Keratinocyte (primary cell): ENCODE measurements at regions not wholly inside any gene's neighbourhood (a gene's known extent, or its start where the extent isn't known, plus 50 kb on each side); places are given as distances from the start of the nearest gene placed in this dataset.

Experiments used
- DNase-seq: peaks from one replicate; pipeline ENCODE4 v3.0.0-alpha.2; 2011; ENCODE audit warnings: low read depth, missing footprints, low spot score
- FAIRE-seq: peaks from 2 replicates; lab custom pipeline; 2011; peaks lifted over from hg19 to GRCh38; lab: Jason Lieb, UNC
- H2AFZ ChIP-seq: 2 replicates; pipeline ENCODE4 v1.6.0; 2012; ENCODE audit warnings: low read length, control low read depth, inconsistent platforms; ENCODE audit not compliant: control insufficient read depth
- H3K27ac ChIP-seq: 2 replicates; pipeline ENCODE4 v1.5.1; 2011; ENCODE audit warnings: low read length; ENCODE audit not compliant: control insufficient read depth, insufficient read depth
- H3K27me3 ChIP-seq: 3 replicates; pipeline ENCODE4 v1.6.0; 2011; ENCODE audit warnings: low read length; ENCODE audit not compliant: control insufficient read depth, insufficient read depth; ENCODE audit errors: extremely low read depth
- H3K36me3 ChIP-seq, 2 experiments: 2 replicates in 1 of 2; 3 replicates in 1 of 2; pipeline ENCODE4 v1.5.1; 2011; ENCODE audit warnings: low read length in 2 of 2, mild to moderate bottlenecking in 1 of 2; ENCODE audit not compliant: control insufficient read depth in 2 of 2, insufficient read depth in 2 of 2; ENCODE audit errors: extremely low read depth in 1 of 2
- H3K4me1 ChIP-seq: 3 replicates; pipeline ENCODE4 v1.5.1; 2011; ENCODE audit warnings: low read length; ENCODE audit not compliant: control insufficient read depth, insufficient read depth; ENCODE audit errors: extremely low read depth
- H3K4me2 ChIP-seq: 3 replicates; pipeline ENCODE4 v1.6.0; 2011; ENCODE audit warnings: low read depth, low read length; ENCODE audit not compliant: control insufficient read depth, insufficient read depth; ENCODE audit errors: extremely low read depth
- H3K4me3 ChIP-seq, 3 experiments: fragments of 200-600 bp in 1 of 3; sonication (generic) in 1 of 3; 2 replicates in 2 of 3; 3 replicates in 1 of 3; pipeline ENCODE4 v1.5.1; 2011 to 2016; ENCODE audit warnings: low read length in 3 of 3, mild to moderate bottlenecking in 3 of 3, control low read depth in 2 of 3, inconsistent platforms in 1 of 3, low read depth in 1 of 3, mixed read lengths in 1 of 3, mixed run types in 1 of 3, moderate library complexity in 1 of 3; ENCODE audit not compliant: control insufficient read depth in 2 of 3, insufficient read depth in 2 of 3; ENCODE audit errors: extremely low read depth in 1 of 3
- H3K79me2 ChIP-seq: 2 replicates; pipeline ENCODE4 v1.6.0; 2012; ENCODE audit warnings: low read length; ENCODE audit not compliant: control insufficient read depth, insufficient read depth
- H3K9ac ChIP-seq: 3 replicates; pipeline ENCODE4 v1.6.0; 2011; ENCODE audit warnings: low read length; ENCODE audit not compliant: control insufficient read depth, insufficient read depth; ENCODE audit errors: extremely low read depth
- H3K9me1 ChIP-seq: 3 replicates; pipeline ENCODE4 v1.6.0; 2011; ENCODE audit warnings: low read length; ENCODE audit not compliant: control insufficient read depth, insufficient read depth; ENCODE audit errors: extremely low read depth
- H3K9me3 ChIP-seq: 2 replicates; pipeline ENCODE4 v1.5.1; 2012; ENCODE audit warnings: low read depth, low read length; ENCODE audit not compliant: control insufficient read depth
- H4K20me1 ChIP-seq: 3 replicates; pipeline ENCODE4 v1.6.0; 2011; ENCODE audit warnings: low read length; ENCODE audit not compliant: control insufficient read depth, insufficient read depth; ENCODE audit errors: extremely low read depth
- CTCF ChIP-seq, 3 experiments: IDR thresholded peaks in 1 of 3; conservative IDR thresholded peaks in 1 of 3; optimal IDR thresholded peaks in 1 of 3; 2 replicates in 2 of 3; 3 replicates in 1 of 3; pipeline versions ENCODE3 to v1.5.1; 2011; ENCODE audit warnings: low read length in 3 of 3, mild to moderate bottlenecking in 3 of 3, moderate library complexity in 2 of 3, control low read depth in 1 of 3, inconsistent platforms in 1 of 3; ENCODE audit not compliant: insufficient read depth in 2 of 3; ENCODE audit errors: extremely low read depth in 1 of 3
- EZH2 ChIP-seq: IDR thresholded peaks from one replicate; pipeline ENCODE4 v1.6.1; 2012; ENCODE audit warnings: inconsistent platforms, mild to moderate bottlenecking, low read length, moderate library complexity
- dilution Hi-C: fragments of 300-500 bp; cut with MboI; formaldehyde crosslinking; loops from one replicate; pipeline ENCODE4 v1.7.0; 2020; ENCODE audit warnings: low sequenced_read_pairs; ENCODE audit not compliant: extremely low pct_ligation_motif_present

GRCh38 chr2:563512-563911, 113.7 kb downstream of the TMEM18 start:
- FAIRE-seq: no peak
- peaks cover 9% of the 10 kb centered on the region for H3K4me1 ChIP-seq
- H3K9ac ChIP-seq: no peak overlapping the region
- H3K79me2 ChIP-seq: no peaks in the 10 kb centered on the region
- no peaks in the 10 kb centered on the region for H3K9me1 ChIP-seq
- no peaks in the 10 kb centered on the region for H4K20me1 ChIP-seq
- peaks cover under 1% of the 10 kb centered on the region for H3K27me3 ChIP-seq
- TF ChIP-seq EZH2 (no peak), CTCF (optimal IDR thresholded peaks at IDR 0.05 in 1 of 3, IDR thresholded peaks at IDR 0.05 in 1 of 3, conservative IDR thresholded peaks at IDR 0.05 in 1 of 3; ENCODE audit: extremely low read depth in 1 of 3, insufficient read depth in 2 of 3, low read length in 3 of 3) (no peak)
- no peak overlapping the region for H3K27ac ChIP-seq
- no peaks in the 10 kb centered on the region for H3K9me3 ChIP-seq
- H3K36me3 ChIP-seq: no peaks in the 10 kb centered on the region
- dilution Hi-C loops: no loop called here
- no peak overlapping the region for H3K4me3 ChIP-seq
- H3K4me2 ChIP-seq: no peak overlapping the region
- DNase-seq: no peak
- H2AFZ ChIP-seq: no peak overlapping the region

- no peaks in the 10 kb centered on the region for H4K20me1 ChIP-seq
- dilution Hi-C loops: no loop called here
- no peaks in the 10 kb centered on the region for H3K9me1 ChIP-seq
Observed at GRCh38 chr2:562391-563364, 114.5 kb downstream of the TMEM18 start.

More at GRCh38 chr2:562391-563364, 114.5 kb downstream of the TMEM18 start:
- H3K4me2 ChIP-seq: no peak overlapping the region
- H3K4me1 ChIP-seq: peaks cover under 1% of the 10 kb centered on the region
- FAIRE-seq (no peak), DNase-seq (no peak)
- no peak overlapping the region for H3K27ac ChIP-seq
- H3K9me3 ChIP-seq: no peaks in the 10 kb centered on the region
- no peak overlapping the region for H3K9ac ChIP-seq
- no peak overlapping the region for H3K4me3 ChIP-seq
- no peak overlapping the region for H2AFZ ChIP-seq
- peaks cover 4% of the 10 kb centered on the region for H3K27me3 ChIP-seq
- H3K36me3 ChIP-seq: no peaks in the 10 kb centered on the region
- TF ChIP-seq CTCF (optimal IDR thresholded peaks at IDR 0.05 in 1 of 3, IDR thresholded peaks at IDR 0.05 in 1 of 3, conservative IDR thresholded peaks at IDR 0.05 in 1 of 3; ENCODE audit: extremely low read depth in 1 of 3, insufficient read depth in 2 of 3, low read length in 3 of 3): no peak
- TF ChIP-seq EZH2: no peak
- H3K79me2 ChIP-seq: no peaks in the 10 kb centered on the region
